Smooth muscle cell (in vitro differentiated cells): ENCODE measurements at regions not wholly inside any gene's neighbourhood (a gene's known extent, or its start where the extent isn't known, plus 50 kb on each side); places are given as distances from the start of the nearest gene placed in this dataset.

Experiments
- DNase-seq: peaks from one replicate; lab custom pipeline; 2025; ENCODE audit not compliant: unreplicated experiment; lab: John Stamatoyannopoulos, UW
- H2AFZ ChIP-seq: fragments of 200-600 bp; sonication (generic); 2 replicates; pipeline ENCODE4 v1.6.0; 2016; ENCODE audit warnings: antibody characterized with exemption, low read depth, mild to moderate bottlenecking
- H3F3A ChIP-seq: fragments of 200-600 bp; sonication (generic); 2 replicates; pipeline ENCODE4 v1.6.0; 2017; ENCODE audit warnings: antibody characterized with exemption, low read depth
- H3K27ac ChIP-seq: fragments of 200-600 bp; sonication (generic); 2 replicates; pipeline ENCODE4 v1.5.1; 2016; ENCODE audit warnings: low read depth, mild to moderate bottlenecking
- H3K27me3 ChIP-seq: fragments of 200-600 bp; sonication (generic); 2 replicates; pipeline ENCODE4 v1.6.1; 2016; ENCODE audit warnings: low read depth, mild to moderate bottlenecking
- H3K36me3 ChIP-seq: fragments of 200-600 bp; sonication (generic); 2 replicates; pipeline ENCODE4 v1.5.1; 2016; ENCODE audit warnings: low read depth
- H3K4me1 ChIP-seq: fragments of 200-600 bp; sonication (generic); 2 replicates; pipeline ENCODE4 v1.5.1; 2016; ENCODE audit warnings: low read depth
- H3K4me2 ChIP-seq: fragments of 200-600 bp; sonication (generic); 2 replicates; pipeline ENCODE4 v1.6.0; 2016; ENCODE audit warnings: mild to moderate bottlenecking
- H3K4me3 ChIP-seq: fragments of 200-600 bp; sonication (generic); 2 replicates; pipeline ENCODE4 v1.5.1; 2016; ENCODE audit warnings: mild to moderate bottlenecking
- H3K79me2 ChIP-seq: fragments of 200-600 bp; sonication (generic); 2 replicates; pipeline ENCODE4 v1.6.0; 2016; ENCODE audit warnings: low read depth, mild to moderate bottlenecking
- H3K9ac ChIP-seq: fragments of 200-600 bp; sonication (generic); 2 replicates; pipeline ENCODE4 v1.6.0; 2016; ENCODE audit warnings: low read depth
- H3K9me3 ChIP-seq: fragments of 200-600 bp; sonication (generic); replicated peaks from 2 replicates; pipeline ENCODE4 v1.5.1; 2016; ENCODE audit warnings: low read depth
- H4K20me1 ChIP-seq: fragments of 200-600 bp; sonication (generic); 2 replicates; pipeline ENCODE4 v1.6.0; 2016; ENCODE audit warnings: low read depth
- CTCF ChIP-seq: fragments of 200-600 bp; sonication (generic); IDR thresholded peaks from 2 replicates; pipeline ENCODE4 v1.5.1; 2017; ENCODE audit warnings: borderline replicate concordance, mild to moderate bottlenecking, antibody characterized with exemption; ENCODE audit not compliant: insufficient read depth, poor library complexity, severe bottlenecking
- WGBS: methylation state at CpG from one replicate; pipeline ENCODE4 v1.1.7; 2016; ENCODE audit warnings: low lambda C conversion rate; 5-methylcytosine and 5-hydroxymethylcytosine counted together

GRCh38 chr18:43877616-43878321 lies 600.5 kb upstream of the SYT4 start:
- Histone ChIP-seq H3K9me3 (no peaks in the 10 kb centered on the region), H3K9ac (no peak overlapping the region), H3K4me1 (no peaks in the 10 kb centered on the region), H3K4me3 (no peak overlapping the region), H3F3A (no peaks in the 10 kb centered on the region), H3K79me2 (no peaks in the 10 kb centered on the region), H4K20me1 (no peaks in the 10 kb centered on the region), H2AFZ (no peak overlapping the region), H3K36me3 (no peaks in the 10 kb centered on the region), H3K27me3 (no peaks in the 10 kb centered on the region), H3K27ac (no peak overlapping the region), H3K4me2 (no peak overlapping the region)
- no peak for DNase-seq
- no peak for TF ChIP-seq CTCF
- 98% methylated on average over 3 of the region's 3 CpGs for WGBS

DNA sequence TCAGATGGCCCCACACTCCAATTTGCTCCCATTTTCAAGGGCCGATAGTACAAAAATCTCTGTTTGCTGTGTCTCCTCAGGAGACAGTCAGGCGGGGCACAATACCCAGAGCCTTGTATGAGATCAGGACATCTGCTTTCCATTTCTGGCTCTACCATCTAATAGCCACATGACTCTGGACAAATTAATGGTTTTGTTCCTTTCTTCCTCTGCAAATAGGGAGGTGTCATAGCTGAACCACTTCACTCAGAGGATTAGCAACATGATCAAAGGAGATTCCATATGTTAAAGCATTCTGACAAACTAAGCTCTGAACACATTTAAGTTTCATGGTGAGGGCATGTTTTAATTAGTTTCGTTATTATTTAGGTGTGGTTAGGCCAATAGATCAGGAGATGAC lies 602.1 kb upstream of the SYT4 start:
- Histone ChIP-seq H2AFZ (no peak overlapping the region), H3K27ac (no peak overlapping the region), H3K36me3 (no peaks in the 10 kb centered on the region), H3K9ac (no peak overlapping the region), H3K4me1 (no peaks in the 10 kb centered on the region), H3K4me2 (no peak overlapping the region), H3K79me2 (no peaks in the 10 kb centered on the region), H3K4me3 (no peak overlapping the region), H3F3A (no peaks in the 10 kb centered on the region), H4K20me1 (no peaks in the 10 kb centered on the region), H3K27me3 (no peaks in the 10 kb centered on the region), H3K9me3 (no peaks in the 10 kb centered on the region)
- TF ChIP-seq CTCF: no peak
- DNase-seq: no peak
- WGBS: 72% methylated on average over 3 of the region's 3 CpGs

DNA sequence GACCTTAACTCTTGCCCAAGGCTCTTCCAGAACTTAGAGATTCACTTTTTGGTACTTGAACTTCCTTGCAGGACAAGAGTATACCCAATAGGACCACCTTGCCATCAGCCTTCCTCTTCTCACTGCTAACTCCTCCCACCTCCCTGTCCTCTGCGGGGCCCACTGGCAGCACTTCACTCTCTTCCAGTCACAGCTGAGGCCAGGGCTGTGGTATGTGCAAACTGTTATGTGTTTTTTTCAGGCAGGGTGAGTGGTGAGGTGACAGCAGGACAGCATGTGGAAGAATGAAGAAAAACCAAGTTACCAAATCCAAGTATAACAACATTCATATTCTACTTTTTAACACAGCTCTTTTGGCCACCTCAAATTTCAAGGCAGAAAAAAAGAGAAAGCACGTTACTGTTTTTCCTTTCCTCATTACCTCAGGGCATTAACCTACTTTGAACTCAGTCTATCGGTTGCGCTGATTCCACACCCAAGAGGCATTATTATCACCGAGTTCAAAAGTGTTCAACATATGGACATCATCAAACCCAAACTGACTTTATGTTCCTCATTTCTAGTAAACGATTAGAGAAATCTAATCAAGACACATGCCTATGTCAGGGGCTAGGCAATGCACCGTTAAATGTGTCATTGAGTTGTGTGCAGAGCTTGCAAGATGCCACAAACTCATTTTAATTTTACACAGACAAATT lies 605.2 kb upstream of the SYT4 start:
- no peaks in the 10 kb centered on the region for H3K27me3 ChIP-seq
- WGBS: 68% methylated on average over 7 of the region's 7 CpGs
- no peak overlapping the region for H2AFZ ChIP-seq
- no peak for TF ChIP-seq CTCF
- no peaks in the 10 kb centered on the region for H3F3A ChIP-seq
- H3K9me3 ChIP-seq: no peaks in the 10 kb centered on the region
- DNase-seq: no peak
- H3K27ac ChIP-seq: no peak overlapping the region
- no peaks in the 10 kb centered on the region for H4K20me1 ChIP-seq
- H3K4me3 ChIP-seq: no peak overlapping the region
- H3K9ac ChIP-seq: no peak overlapping the region
- H3K4me1 ChIP-seq: no peaks in the 10 kb centered on the region
- no peak overlapping the region for H3K4me2 ChIP-seq
- no peaks in the 10 kb centered on the region for H3K79me2 ChIP-seq
- H3K36me3 ChIP-seq: no peaks in the 10 kb centered on the region

GRCh38 chr18:43883886-43884285 lies 606.6 kb upstream of the SYT4 start:
- no peaks in the 10 kb centered on the region for H4K20me1 ChIP-seq
- H3K4me3 ChIP-seq: no peak overlapping the region
- no peak overlapping the region for H3K4me2 ChIP-seq
- no peak overlapping the region for H3K27ac ChIP-seq
- no peak overlapping the region for H2AFZ ChIP-seq
- H3K9me3 ChIP-seq: no peaks in the 10 kb centered on the region
- H3K79me2 ChIP-seq: no peaks in the 10 kb centered on the region
- H3K4me1 ChIP-seq: no peaks in the 10 kb centered on the region
- TF ChIP-seq CTCF: no peak
- H3K9ac ChIP-seq: no peak overlapping the region
- no peaks in the 10 kb centered on the region for H3F3A ChIP-seq
- no peaks in the 10 kb centered on the region for H3K27me3 ChIP-seq
- H3K36me3 ChIP-seq: no peaks in the 10 kb centered on the region
- DNase-seq: no peak
